Left cardiac atrium (tissue), 4 donors: ENCODE measurements at regions not wholly inside any gene's neighbourhood (a gene's known extent, or its start where the extent isn't known, plus 50 kb on each side); places are given as distances from the start of the nearest gene placed in this dataset.
"Not testable (repeated sequence)": the region's sequence is repeated elsewhere in the genome, so short reads cannot be mapped to it uniquely, and the experiment has no call there.

Experiments
- ATAC-seq, 2 donors: fragments of 200-7000 bp; cut with Tn5 transposase; one replicate each; pipeline ENCODE4 v1.9.1; 2020; ENCODE audit warnings: mild to moderate bottlenecking in 2 of 2, moderate library complexity in 2 of 2
- DNase-seq: peaks from one replicate; pipeline ENCODE4 v3.0.0-alpha.2; 2020
- intact Hi-C, 2 donors: fragments of 100-400 bp; cut with DNase I; formaldehyde crosslinking; loops; one replicate each; pipeline versions ENCODE4 v1.14.1 to v1.15.1; 2022 to 2023
- donor health status: DM: no; HTN: yes; CAD: no.
- donor health status: DM: no; HTN: yes; CAD: no; lungs with severe emphysema.
- donor health status: DM: yes; HTN: yes; CAD: no.
- donor health status: Dilated cardiomyopathy.

DNA sequence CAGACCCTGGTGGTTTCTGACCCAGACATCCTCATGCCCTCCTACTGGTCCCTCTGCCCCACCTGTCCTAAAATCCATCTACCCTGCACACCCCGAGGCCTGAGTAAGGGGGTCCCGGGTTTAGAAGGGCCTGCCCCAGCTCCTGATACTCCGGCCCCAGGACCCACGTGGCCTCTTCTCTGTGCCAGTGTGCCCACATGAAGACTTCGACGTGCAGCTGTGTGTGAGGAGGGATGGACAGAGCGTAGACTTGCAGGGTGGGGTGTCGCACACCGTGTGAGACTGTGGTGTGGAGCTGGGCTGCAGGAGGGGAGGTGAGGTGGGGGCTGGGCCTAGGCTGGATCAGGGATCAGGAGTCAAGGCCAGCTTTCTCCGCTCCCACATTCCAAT, 461.1 kb downstream of the PTPRU start:
- intact Hi-C loops: no loop called here
- ATAC-seq: no peak
- no peak for DNase-seq

DNA sequence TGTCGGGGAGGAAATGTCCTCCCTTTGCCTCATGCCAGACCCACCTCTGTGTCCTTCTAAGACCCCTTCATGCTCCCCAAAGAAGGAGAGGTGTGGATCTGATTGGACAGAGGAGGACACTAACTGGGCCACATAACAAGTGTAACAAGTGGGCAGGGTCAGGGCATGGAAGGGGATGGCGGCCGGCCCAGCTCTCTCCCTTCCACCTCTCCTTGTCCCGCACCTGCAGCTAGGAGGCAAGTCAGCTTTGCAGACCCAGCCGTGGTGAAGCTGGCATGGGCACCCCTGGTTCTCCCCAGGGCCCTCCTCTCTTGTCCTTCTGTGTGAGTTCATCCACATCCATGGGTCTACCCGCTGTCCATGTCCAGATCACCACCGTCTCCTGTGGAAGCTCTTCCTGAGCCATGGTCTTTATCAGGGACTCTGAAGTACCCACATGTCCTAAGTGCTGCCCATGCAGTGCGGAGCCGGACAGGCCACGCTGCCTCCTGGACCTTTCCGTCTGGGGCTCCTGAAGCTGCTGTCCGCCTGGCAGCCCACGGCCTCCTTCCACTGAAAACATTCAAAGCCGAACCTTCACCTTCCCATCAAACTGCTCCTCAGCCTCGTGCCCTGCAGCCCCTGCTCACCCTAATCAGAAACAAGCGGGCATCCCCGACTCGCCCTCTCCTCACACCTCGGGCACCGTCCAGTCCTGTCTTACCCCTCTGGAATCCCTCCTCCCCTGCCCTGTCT, 460.5 kb downstream of the PTPRU start:
- ATAC-seq: no peak
- DNase-seq: no peak
- intact Hi-C loops: no loop called here

DNA sequence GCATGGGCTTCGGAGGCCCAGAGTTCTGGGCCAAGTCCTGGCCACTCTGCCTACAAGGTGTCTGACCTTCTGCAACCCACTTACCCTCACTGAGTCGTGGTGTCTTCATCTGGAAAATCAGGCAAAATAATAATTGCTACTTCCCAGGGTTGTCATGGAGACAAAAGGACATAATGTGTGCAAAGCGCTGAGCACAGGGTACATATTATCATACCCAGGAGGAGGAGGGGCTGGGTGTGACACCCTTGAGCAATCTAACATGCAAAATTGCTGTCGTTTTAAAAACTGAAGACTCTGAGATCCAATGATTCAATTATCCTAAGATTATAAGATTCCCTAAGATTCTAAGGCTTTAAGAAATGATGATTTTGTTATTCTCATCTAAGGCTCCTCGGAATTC, 459.5 kb downstream of the PTPRU start:
- no peak for ATAC-seq
- intact Hi-C loops: no loop called here
- no peak for DNase-seq

DNA sequence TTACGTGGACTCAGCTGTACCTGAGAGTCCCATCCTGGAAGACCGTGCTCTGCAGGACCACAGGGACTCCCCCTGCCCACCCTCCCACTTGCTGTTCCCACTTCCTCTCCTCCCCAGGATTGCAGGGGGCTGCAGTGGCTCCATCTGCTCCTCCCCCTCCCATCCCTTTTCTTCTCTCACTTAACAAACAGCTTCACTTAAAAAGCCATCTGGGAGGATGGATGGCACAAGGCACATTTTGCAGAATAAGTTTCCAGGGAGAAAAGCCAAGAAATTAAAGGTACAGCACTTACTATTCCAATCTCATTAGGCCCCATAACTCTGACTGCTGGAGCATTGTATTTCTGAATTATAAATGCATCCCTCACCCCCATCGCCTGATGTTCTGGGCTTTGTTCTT, 458.7 kb downstream of the PTPRU start:
- ATAC-seq (no peak), DNase-seq (no peak)
- intact Hi-C loops: no loop called here

DNA sequence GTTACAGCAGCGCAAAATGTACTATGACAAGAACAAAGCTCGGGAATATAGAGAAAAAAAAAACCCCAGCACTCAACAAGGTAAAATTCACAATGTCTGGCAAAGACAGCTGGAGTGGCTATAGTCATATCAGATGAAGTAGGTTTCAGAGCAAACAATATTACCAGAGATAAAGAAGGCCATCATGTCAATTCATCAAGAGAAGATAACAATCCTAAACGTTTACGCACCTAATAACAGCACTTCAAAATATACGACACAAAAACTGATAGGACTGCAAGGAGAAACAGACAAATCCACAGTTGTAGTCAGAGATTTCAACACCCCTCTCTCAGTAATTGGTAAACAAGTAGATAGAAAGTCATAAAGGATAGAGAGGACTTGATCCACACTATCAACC, 455.2 kb downstream of the PTPRU start:
- no peak for ATAC-seq
- intact Hi-C loops: no loop called here

GRCh38 chr1:29690156-29690555, 453.8 kb downstream of the PTPRU start:
- DNase-seq (no peak), ATAC-seq (no peak)
- intact Hi-C loops: no loop called here

More for the DNA sequence above, 455.2 kb downstream of the PTPRU start:
- DNase-seq: no peak

GRCh38 chr1:29689372-29690030, 453.2 kb downstream of the PTPRU start:
- DNase-seq: no peak
- intact Hi-C loops: no loop called here
- no peak for ATAC-seq

- DNase-seq (no peak), ATAC-seq (peak in 1 of 2 donors; percentile 19)
- intact Hi-C loops: no loop called here
These were observed 452.4 kb downstream of the PTPRU start for GRCh38 chr1:29688471-29689365.

GRCh38 chr1:29687601-29688244, 451.4 kb downstream of the PTPRU start:
- intact Hi-C loops: no loop called here
- DNase-seq (no peak), ATAC-seq (no peak)

GRCh38 chr1:29687166-29687565, 450.8 kb downstream of the PTPRU start:
- no peak for DNase-seq
- intact Hi-C loops: no loop called here
- ATAC-seq: no peak

GRCh38 chr1:29686012-29686930, 449.9 kb downstream of the PTPRU start:
- ATAC-seq: no peak
- DNase-seq: no peak
- intact Hi-C loops: no loop called here

GRCh38 chr1:29685387-29685786, 449.1 kb downstream of the PTPRU start:
- DNase-seq (no peak), ATAC-seq (no peak)
- intact Hi-C loops: no loop called here

- intact Hi-C loops: no loop called here
- ATAC-seq: no peak
- no peak for DNase-seq
These were observed 447.8 kb downstream of the PTPRU start for GRCh38 chr1:29684141-29684540.

DNA sequence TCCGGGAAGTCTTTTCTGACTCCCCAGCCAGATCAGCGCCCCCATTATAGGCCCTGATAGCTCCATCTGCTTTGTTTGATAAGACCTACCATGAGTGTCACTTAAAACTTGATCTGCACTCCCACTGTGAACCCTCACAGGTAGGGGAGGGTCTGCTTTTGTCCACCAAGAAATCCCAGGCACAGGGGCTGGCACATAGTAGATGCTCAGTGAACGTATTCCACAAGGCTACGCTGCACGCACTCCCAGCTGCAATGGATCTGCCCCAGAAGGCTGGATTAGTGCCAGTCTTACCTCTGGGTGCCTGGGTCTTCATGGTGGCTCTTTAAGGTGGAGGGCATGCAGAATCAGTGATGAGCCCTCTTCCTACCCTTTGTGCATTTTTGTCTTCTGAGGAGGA, 447.1 kb downstream of the PTPRU start:
- no peak for ATAC-seq
- DNase-seq: no peak
- intact Hi-C loops: no loop called here

- ATAC-seq: peak in 1 of 2 donors; percentile 30
- intact Hi-C loops: no loop called here
- DNase-seq: no peak
These were observed 446.6 kb downstream of the PTPRU start for GRCh38 chr1:29682919-29683295.

- no peak for DNase-seq
- peak in 1 of 2 donors; percentile 23 for ATAC-seq
- intact Hi-C loops: no loop called here
These were observed 446.0 kb downstream of the PTPRU start for GRCh38 chr1:29682171-29682918.

GRCh38 chr1:29681416-29681815, 445.1 kb downstream of the PTPRU start:
- DNase-seq, intact Hi-C loops, ATAC-seq: not testable (repeated sequence)
